HG02678 (cell line): ENCODE measurements at regions not wholly inside any gene's neighbourhood (a gene's known extent, or its start where the extent isn't known, plus 50 kb on each side); places are given as distances from the start of the nearest gene placed in this dataset.
A peak's percentile ranks its signal among the peaks of the same experiment; 100 is the strongest.

ENCODE experiments used
- ATAC-seq: cut with Tn5 transposase; IDR thresholded peaks from one replicate; pipeline ENCODE4 v1.9.1; 2021; ENCODE audit warnings: mild to moderate bottlenecking, moderate library complexity; ENCODE audit not compliant: unreplicated experiment

- peak; percentile 29 for ATAC-seq
These were observed 58.1 kb upstream of the MEF2A start for GRCh38 chr15:99507504-99508310.

GRCh38 chr15:99508311-99508645 lies 57.5 kb upstream of the MEF2A start:
- ATAC-seq, result no peak

GRCh38 chr15:99508852-99509251 lies 56.9 kb upstream of the MEF2A start:
- ATAC-seq, result no peak

GRCh38 chr15:99509686-99510461 lies 55.9 kb upstream of the MEF2A start:
- ATAC-seq, result no peak

GRCh38 chr15:99511531-99511865 lies 54.3 kb upstream of the MEF2A start:
- no peak for ATAC-seq

GRCh38 chr15:99511866-99512661 lies 53.7 kb upstream of the MEF2A start:
- peak; percentile 69 for ATAC-seq

- ATAC-seq, result no peak
These were observed 51.5 kb upstream of the MEF2A start for GRCh38 chr15:99514306-99514705.
